Peyer's patch (tissue), 4 donors: ENCODE measurements at regions not wholly inside any gene's neighbourhood (a gene's known extent, or its start where the extent isn't known, plus 50 kb on each side); places are given as distances from the start of the nearest gene placed in this dataset.
A peak's percentile ranks its signal among the peaks of the same experiment; 100 is the strongest.

Experiments
- DNase-seq, 3 donors: peaks; one replicate each; pipeline ENCODE4 v3.0.0-alpha.2; 2017 to 2019
- H3K27ac ChIP-seq, 4 donors: fragments of 200-600 bp; sonication (generic); one replicate each; pipeline ENCODE4 v1.5.1; 2016 to 2019
- H3K27me3 ChIP-seq, 2 donors: fragments of 200-600 bp; sonication (generic); one replicate each; pipeline ENCODE4 v1.5.1; 2019
- H3K36me3 ChIP-seq, 3 donors: fragments of 200-600 bp; sonication (generic); one replicate each; pipeline ENCODE4 v1.5.1; 2016 to 2019
- H3K4me1 ChIP-seq, 4 donors: fragments of 200-600 bp; sonication (generic); one replicate each; pipeline ENCODE4 v1.5.1; 2016 to 2019
- H3K4me3 ChIP-seq, 4 donors: fragments of 200-600 bp; sonication (generic); 1 replicate in 3 of 4; 2 replicates in 1 of 4; pipeline ENCODE4 v1.5.1; 2016 to 2019; ENCODE audit warnings: mild to moderate bottlenecking in 1 of 4
- H3K9me3 ChIP-seq, 4 donors: fragments of 200-600 bp; sonication (generic); one replicate each; pipeline ENCODE4 v1.5.1; 2016 to 2019; ENCODE audit warnings: mild to moderate bottlenecking in 1 of 4
- CTCF ChIP-seq, 6 experiments: fragments of 450-650 bp in 4 of 6; fragments of 200-600 bp in 2 of 6; sonication (generic) in 1 of 6; IDR thresholded peaks; one replicate each; pipeline ENCODE4 v1.5.1; 2017 to 2019; ENCODE audit warnings: antibody characterized with exemption in 6 of 6, mild to moderate bottlenecking in 3 of 6, moderate library complexity in 1 of 6
- POLR2A ChIP-seq, 2 donors: fragments of 450-650 bp; IDR thresholded peaks; one replicate each; pipeline ENCODE4 v1.5.1; 2017; ENCODE audit warnings: antibody characterized with exemption in 2 of 2, mild to moderate bottlenecking in 2 of 2, moderate library complexity in 2 of 2

- no peaks in the 10 kb centered on the region for H3K9me3 ChIP-seq
- TF ChIP-seq POLR2A (IDR thresholded peaks at IDR 0.05) (no peak), CTCF (IDR thresholded peaks at IDR 0.05) (no peak)
- no peaks in the 10 kb centered on the region for H3K27me3 ChIP-seq
- no peak for DNase-seq
- no peaks in the 10 kb centered on the region for H3K36me3 ChIP-seq
- no peaks in the 10 kb centered on the region for H3K4me1 ChIP-seq
- H3K4me3 ChIP-seq: no peak overlapping the region
- no peak overlapping the region for H3K27ac ChIP-seq
Observed at GRCh38 chr4:81906905-81907304, 435.2 kb upstream of the RASGEF1B start.

- Histone ChIP-seq H3K36me3 (no peaks in the 10 kb centered on the region), H3K4me3 (no peak overlapping the region), H3K4me1 (no peaks in the 10 kb centered on the region), H3K27me3 (no peaks in the 10 kb centered on the region), H3K9me3 (no peaks in the 10 kb centered on the region), H3K27ac (no peak overlapping the region)
- TF ChIP-seq POLR2A (IDR thresholded peaks at IDR 0.05) (no peak), CTCF (IDR thresholded peaks at IDR 0.05) (no peak)
- DNase-seq: no peak
Observed at GRCh38 chr4:81905971-81906370, 434.3 kb upstream of the RASGEF1B start.

- Histone ChIP-seq H3K4me3 (no peak overlapping the region), H3K27ac (no peak overlapping the region), H3K36me3 (no peaks in the 10 kb centered on the region), H3K4me1 (no peaks in the 10 kb centered on the region), H3K27me3 (no peaks in the 10 kb centered on the region), H3K9me3 (no peaks in the 10 kb centered on the region)
- TF ChIP-seq CTCF (IDR thresholded peaks at IDR 0.05): no peak
- TF ChIP-seq POLR2A (IDR thresholded peaks at IDR 0.05): no peak
- DNase-seq: no peak
Observed at GRCh38 chr4:81904121-81904520, 432.4 kb upstream of the RASGEF1B start.

- H3K9me3 ChIP-seq: no peaks in the 10 kb centered on the region
- H3K4me1 ChIP-seq: no peaks in the 10 kb centered on the region
- TF ChIP-seq CTCF (IDR thresholded peaks at IDR 0.05) (no peak), POLR2A (IDR thresholded peaks at IDR 0.05) (no peak)
- DNase-seq: no peak
- H3K4me3 ChIP-seq: no peak overlapping the region
- no peak overlapping the region for H3K27ac ChIP-seq
- no peaks in the 10 kb centered on the region for H3K36me3 ChIP-seq
- H3K27me3 ChIP-seq: no peaks in the 10 kb centered on the region
Observed at GRCh38 chr4:81903212-81903611, 431.5 kb upstream of the RASGEF1B start.

- DNase-seq: no peak
- TF ChIP-seq POLR2A (IDR thresholded peaks at IDR 0.05) (no peak), CTCF (IDR thresholded peaks at IDR 0.05) (no peak)
- H3K9me3 ChIP-seq: no peaks in the 10 kb centered on the region
- no peaks in the 10 kb centered on the region for H3K36me3 ChIP-seq
- H3K27me3 ChIP-seq: no peaks in the 10 kb centered on the region
- H3K4me1 ChIP-seq: no peaks in the 10 kb centered on the region
- no peak overlapping the region for H3K4me3 ChIP-seq
- H3K27ac ChIP-seq: no peak overlapping the region
Observed at GRCh38 chr4:81898862-81899504, 427.3 kb upstream of the RASGEF1B start.

GRCh38 chr4:81896936-81897335, 425.2 kb upstream of the RASGEF1B start:
- TF ChIP-seq POLR2A (IDR thresholded peaks at IDR 0.05) (no peak), CTCF (IDR thresholded peaks at IDR 0.05) (no peak)
- Histone ChIP-seq H3K9me3 (no peaks in the 10 kb centered on the region), H3K27me3 (no peaks in the 10 kb centered on the region), H3K27ac (no peak overlapping the region), H3K4me3 (no peak overlapping the region), H3K4me1 (no peaks in the 10 kb centered on the region), H3K36me3 (no peaks in the 10 kb centered on the region)
- DNase-seq: peak in 1 of 3 donors; percentile 63
